ENCODE measurements at regions not wholly inside any gene's neighbourhood (a gene's known extent, or its start where the extent isn't known, plus 50 kb on each side); places are given as distances from the start of the nearest gene placed in this dataset.

GRCh38 chr10:128563904-128564303, 437.7 kb upstream of the MKI67 start:
- TF ChIP-seq CTCF (IDR thresholded peaks at IDR 0.05) (no peak), POLR2A (IDR thresholded peaks at IDR 0.05) (no peak)
- Histone ChIP-seq H3K9me3 (no peaks in the 10 kb centered on the region), H3K4me1 (no peaks in the 10 kb centered on the region), H3K4me3 (no peak overlapping the region), H3K27me3 (no peaks in the 10 kb centered on the region), H3K36me3 (no peaks in the 10 kb centered on the region), H3K27ac (no peak overlapping the region)
- DNase-seq, result no peak
- intact Hi-C loops (cut with DNase I; ENCODE audit: low total_unique reads), result no loop called here

- Histone ChIP-seq H3K27ac (no peak overlapping the region), H3K4me3 (no peak overlapping the region), H3K4me1 (no peaks in the 10 kb centered on the region), H3K36me3 (no peaks in the 10 kb centered on the region), H3K27me3 (no peaks in the 10 kb centered on the region), H3K9me3 (no peaks in the 10 kb centered on the region)
- DNase-seq, result no peak
- intact Hi-C loops (cut with DNase I; ENCODE audit: low total_unique reads), result no loop called here
- TF ChIP-seq CTCF (IDR thresholded peaks at IDR 0.05) (no peak), POLR2A (IDR thresholded peaks at IDR 0.05) (no peak)
Observed at GRCh38 chr10:128566361-128566968, 440.2 kb upstream of the MKI67 start.

- Histone ChIP-seq H3K27ac (no peak overlapping the region), H3K4me3 (no peak overlapping the region), H3K9me3 (no peaks in the 10 kb centered on the region), H3K4me1 (no peaks in the 10 kb centered on the region), H3K27me3 (no peaks in the 10 kb centered on the region), H3K36me3 (no peaks in the 10 kb centered on the region)
- DNase-seq, result no peak
- TF ChIP-seq CTCF (IDR thresholded peaks at IDR 0.05) (no peak), POLR2A (IDR thresholded peaks at IDR 0.05) (no peak)
- intact Hi-C loops (cut with DNase I; ENCODE audit: low total_unique reads), result no loop called here
Observed at GRCh38 chr10:128567551-128567950, 441.3 kb upstream of the MKI67 start.

- Histone ChIP-seq H3K27me3 (no peaks in the 10 kb centered on the region), H3K36me3 (no peaks in the 10 kb centered on the region), H3K27ac (no peak overlapping the region), H3K4me3 (no peak overlapping the region), H3K4me1 (no peaks in the 10 kb centered on the region), H3K9me3 (no peaks in the 10 kb centered on the region)
- TF ChIP-seq CTCF (IDR thresholded peaks at IDR 0.05) (no peak), POLR2A (IDR thresholded peaks at IDR 0.05) (no peak)
- no peak for DNase-seq
- intact Hi-C loops (cut with DNase I; ENCODE audit: low total_unique reads), result no loop called here
Observed at GRCh38 chr10:128568041-128568440, 441.8 kb upstream of the MKI67 start.

GRCh38 chr10:128568491-128568890, 442.3 kb upstream of the MKI67 start:
- TF ChIP-seq CTCF (IDR thresholded peaks at IDR 0.05) (no peak), POLR2A (IDR thresholded peaks at IDR 0.05) (no peak)
- H3K4me1 ChIP-seq, result no peaks in the 10 kb centered on the region
- H3K9me3 ChIP-seq, result no peaks in the 10 kb centered on the region
- no peak overlapping the region for H3K4me3 ChIP-seq
- intact Hi-C loops (cut with DNase I; ENCODE audit: low total_unique reads), result no loop called here
- no peak for DNase-seq
- no peaks in the 10 kb centered on the region for H3K36me3 ChIP-seq
- no peaks in the 10 kb centered on the region for H3K27me3 ChIP-seq
- H3K27ac ChIP-seq, result no peak overlapping the region

All from uterus (tissue), 3 donors.